DOHH2 (cell line): ENCODE measurements at regions not wholly inside any gene's neighbourhood (a gene's known extent, or its start where the extent isn't known, plus 50 kb on each side); places are given as distances from the start of the nearest gene placed in this dataset.

Source experiments
- EZH2phosphoT487 ChIP-seq: fragments of 200-600 bp; sonication (generic); IDR thresholded peaks from 2 replicates; pipeline ENCODE4 v1.6.1; 2017; ENCODE audit warnings: borderline replicate concordance, mild to moderate bottlenecking, antibody characterized with exemption, low read length, moderate library complexity, mixed read lengths
- TF ChIP-seq, protein P1 (sequence below): fragments of 200-600 bp; sonication (generic); IDR thresholded peaks from one replicate; pipeline ENCODE4 v1.5.1; 2014; ENCODE audit warnings: antibody characterized with exemption, mild to moderate bottlenecking, low read depth, low read length; ENCODE audit not compliant: poor library complexity, severe bottlenecking

DNA sequence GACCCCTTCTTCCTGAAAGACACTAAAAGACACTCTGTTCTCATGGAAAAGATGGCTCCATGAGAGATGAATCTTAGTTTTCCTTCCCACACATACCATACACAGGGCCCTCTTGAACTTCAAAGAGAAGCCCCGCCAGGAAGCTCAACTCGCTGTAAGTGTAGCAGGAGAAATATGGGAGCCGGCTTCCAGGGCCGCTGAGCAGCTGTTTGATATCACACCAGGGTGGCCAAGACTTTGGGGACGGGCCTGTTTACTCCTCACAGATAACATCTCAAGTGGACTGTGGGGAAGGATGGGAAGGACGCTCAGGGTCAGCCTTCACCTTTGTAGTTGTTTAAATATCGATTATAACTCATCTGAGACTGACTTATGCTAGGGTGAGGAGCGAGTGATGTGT lies 235.5 kb upstream of the TBX3 start:
- TF ChIP-seq, protein P1, sequence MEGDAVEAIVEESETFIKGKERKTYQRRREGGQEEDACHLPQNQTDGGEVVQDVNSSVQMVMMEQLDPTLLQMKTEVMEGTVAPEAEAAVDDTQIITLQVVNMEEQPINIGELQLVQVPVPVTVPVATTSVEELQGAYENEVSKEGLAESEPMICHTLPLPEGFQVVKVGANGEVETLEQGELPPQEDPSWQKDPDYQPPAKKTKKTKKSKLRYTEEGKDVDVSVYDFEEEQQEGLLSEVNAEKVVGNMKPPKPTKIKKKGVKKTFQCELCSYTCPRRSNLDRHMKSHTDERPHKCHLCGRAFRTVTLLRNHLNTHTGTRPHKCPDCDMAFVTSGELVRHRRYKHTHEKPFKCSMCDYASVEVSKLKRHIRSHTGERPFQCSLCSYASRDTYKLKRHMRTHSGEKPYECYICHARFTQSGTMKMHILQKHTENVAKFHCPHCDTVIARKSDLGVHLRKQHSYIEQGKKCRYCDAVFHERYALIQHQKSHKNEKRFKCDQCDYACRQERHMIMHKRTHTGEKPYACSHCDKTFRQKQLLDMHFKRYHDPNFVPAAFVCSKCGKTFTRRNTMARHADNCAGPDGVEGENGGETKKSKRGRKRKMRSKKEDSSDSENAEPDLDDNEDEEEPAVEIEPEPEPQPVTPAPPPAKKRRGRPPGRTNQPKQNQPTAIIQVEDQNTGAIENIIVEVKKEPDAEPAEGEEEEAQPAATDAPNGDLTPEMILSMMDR: no peak
- TF ChIP-seq EZH2phosphoT487: no peak
